ENCODE measurements at regions not wholly inside any gene's neighbourhood (a gene's known extent, or its start where the extent isn't known, plus 50 kb on each side); places are given as distances from the start of the nearest gene placed in this dataset.

DNA sequence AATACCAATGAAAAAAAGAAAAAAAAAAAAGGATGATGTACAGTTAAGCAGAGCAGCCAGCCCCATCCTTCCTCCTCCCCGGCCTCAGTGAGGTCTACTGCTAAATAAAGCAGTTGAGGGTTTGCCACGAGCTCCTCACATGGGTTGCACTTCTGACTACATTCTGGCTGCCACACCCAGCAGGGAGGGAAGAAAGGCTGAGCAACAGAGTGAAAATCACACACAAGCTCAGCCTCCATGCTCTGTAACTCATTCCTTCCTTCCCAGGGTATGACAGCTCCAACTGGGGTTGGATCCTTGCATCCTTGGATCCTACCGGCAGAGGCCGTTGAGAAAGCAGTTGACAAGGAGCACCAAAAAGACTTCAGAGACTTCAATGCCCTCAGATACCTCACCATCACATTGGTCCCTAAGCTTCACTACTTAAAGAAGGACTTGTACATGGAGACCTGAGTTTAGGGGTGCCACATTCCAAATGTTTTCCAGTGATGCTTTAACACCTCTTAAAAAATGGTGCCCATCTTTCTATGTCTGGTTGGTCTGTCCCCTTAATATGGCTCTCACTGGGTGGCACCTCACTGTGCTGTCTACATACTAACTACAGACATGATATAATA, 52.9 kb upstream of the PIK3CG start:
- no peak for DNase-seq

DNA sequence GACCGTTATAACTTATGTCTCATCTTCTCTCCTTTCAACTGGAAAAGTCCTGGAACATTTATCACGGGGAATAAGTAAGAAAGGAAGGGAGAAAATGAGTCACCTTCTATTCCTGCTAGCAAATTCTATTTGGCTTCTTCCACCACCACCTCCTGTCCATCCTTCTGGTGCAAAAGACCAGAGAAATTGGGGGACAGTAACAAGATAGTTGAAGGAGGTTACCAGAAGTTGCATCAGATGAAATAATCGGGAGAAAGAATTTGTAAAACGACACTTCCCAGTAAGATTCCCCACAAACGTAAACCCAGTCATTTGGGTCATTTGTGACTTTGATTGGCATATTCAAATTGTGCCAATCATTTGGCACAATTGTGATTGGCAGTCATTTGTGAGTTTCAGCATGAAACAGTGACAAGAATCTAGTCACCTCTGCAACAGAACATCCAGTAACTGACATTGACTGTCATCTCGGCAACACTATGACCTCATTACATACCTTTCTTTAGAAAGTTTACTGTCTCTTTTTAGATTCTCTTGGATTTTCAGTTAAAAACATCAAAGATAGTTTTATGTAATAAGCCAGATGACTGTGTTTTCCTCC, 51.3 kb upstream of the PIK3CG start:
- DNase-seq, result no peak

DNA sequence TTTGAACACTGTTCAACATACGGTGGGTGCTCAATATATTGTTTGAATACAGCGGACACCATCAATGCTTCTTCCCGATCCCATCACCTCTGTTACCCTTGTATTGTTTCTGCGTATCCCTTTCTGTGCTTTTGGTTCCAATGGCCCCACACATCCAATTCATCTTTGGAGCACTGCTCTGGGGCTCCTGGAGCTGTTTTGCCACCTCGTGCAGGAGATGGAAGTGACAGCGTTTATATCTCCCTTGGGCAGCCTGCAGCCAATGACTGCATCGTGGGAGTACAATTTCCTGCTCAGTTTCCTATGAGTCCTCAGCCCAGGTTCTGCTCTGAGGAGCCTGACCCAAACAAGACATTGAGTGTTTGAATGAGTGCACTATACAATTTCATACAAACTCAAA, 50.2 kb upstream of the PIK3CG start:
- no peak for DNase-seq
